Transverse colon (tissue), 4 donors: ENCODE measurements at regions not wholly inside any gene's neighbourhood (a gene's known extent, or its start where the extent isn't known, plus 50 kb on each side); places are given as distances from the start of the nearest gene placed in this dataset.

ENCODE experiments used
- DNase-seq: peaks from one replicate; pipeline ENCODE4 v3.0.0-alpha.2; 2019
- H3K27ac ChIP-seq, 4 donors: fragments of 200-600 bp; sonication (generic); 2 replicates each; pipeline ENCODE4 v1.5.1; 2016 to 2018; ENCODE audit warnings: inconsistent platforms in 4 of 4
- H3K27me3 ChIP-seq: fragments of 200-600 bp; sonication (generic); 2 replicates; pipeline ENCODE4 v1.5.1; 2017; ENCODE audit warnings: inconsistent platforms
- H3K36me3 ChIP-seq, 4 donors: fragments of 200-600 bp; sonication (generic); 2 replicates each; pipeline ENCODE4 v1.5.1; 2017 to 2019; ENCODE audit warnings: inconsistent platforms in 4 of 4
- H3K4me1 ChIP-seq, 4 donors: fragments of 200-600 bp; sonication (generic); 2 replicates each; pipeline ENCODE4 v1.5.1; 2017 to 2020; ENCODE audit warnings: inconsistent platforms in 4 of 4
- H3K4me3 ChIP-seq, 4 donors: fragments of 200-600 bp; sonication (generic); 1 replicate in 1 of 4; 2 replicates in 3 of 4; pipeline versions ENCODE4 v1.5.1 to v1.6.1; 2017 to 2019; ENCODE audit warnings: inconsistent platforms in 4 of 4
- H3K9me3 ChIP-seq, 2 donors: fragments of 200-600 bp; sonication (generic); 2 replicates each; pipeline ENCODE4 v1.5.1; 2017 to 2019; ENCODE audit warnings: inconsistent platforms in 2 of 2
- EP300 ChIP-seq: sonication (generic); formaldehyde crosslinking; IDR thresholded peaks from one replicate; pipeline ENCODE4 v1.6.1; 2017; ENCODE audit warnings: antibody characterized with exemption, low read depth
- POLR2A ChIP-seq: fragments of 450-650 bp; IDR thresholded peaks from one replicate; pipeline ENCODE4 v1.6.1; 2016; ENCODE audit warnings: antibody characterized with exemption, mild to moderate bottlenecking, moderate library complexity
- POLR2AphosphoS5 ChIP-seq, 3 donors: sonication (generic); formaldehyde crosslinking; IDR thresholded peaks; one replicate each; pipeline ENCODE4 v1.6.1; 2016; ENCODE audit warnings: antibody characterized with exemption in 3 of 3
- WGBS, 2 donors: methylation state at CpG; one replicate each; pipeline ENCODE4 v1.1.5; 2018; ENCODE audit warnings: low coverage in 1 of 2; 5-methylcytosine and 5-hydroxymethylcytosine counted together
- in situ Hi-C, 4 donors: fragments of 200-750 bp; cut with MboI; loops; one replicate each; pipeline versions ENCODE4 v1.15.0 to v1.15.1; 2017; ENCODE audit warnings: low sequenced_read_pairs in 3 of 4, low pct_ligation_motif_present in 1 of 4, low pct_unique_long_range_greater_than_20kb in 1 of 4
- intact Hi-C: fragments of 100-400 bp; cut with DNase I; formaldehyde crosslinking; loops from one replicate; pipeline ENCODE4 v1.15.1; 2023; ENCODE audit warnings: low total_unique reads
- TF ChIP-seq, protein P1 (sequence below), 5 experiments: fragments of 200-600 bp in 3 of 5; fragments of 450-650 bp in 2 of 5; sonication (generic) in 3 of 5; IDR thresholded peaks; 1 replicate in 2 of 5; 2 replicates in 3 of 5; pipeline ENCODE4 v1.5.1; 2016 to 2017; ENCODE audit warnings: antibody characterized with exemption in 5 of 5, inconsistent platforms in 3 of 5, mild to moderate bottlenecking in 2 of 5, moderate library complexity in 1 of 5

DNA sequence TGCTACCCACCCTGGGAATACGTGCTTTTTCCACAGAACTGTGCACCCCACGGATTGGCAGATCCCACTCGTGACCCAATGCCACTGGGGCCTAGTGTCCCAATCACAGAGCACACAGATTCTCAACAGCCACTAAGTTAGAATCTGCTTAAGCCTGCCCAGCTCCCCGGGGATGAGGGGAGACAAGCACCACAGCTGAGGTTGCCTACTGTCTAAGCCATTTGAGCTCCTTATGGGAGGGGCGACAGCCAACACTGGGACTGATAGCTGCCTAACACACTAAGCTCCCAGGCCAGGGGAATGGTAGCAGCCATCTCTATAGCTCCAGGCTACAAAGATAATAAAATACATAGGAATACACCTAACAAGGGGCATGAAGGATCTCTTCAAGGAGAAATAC lies 93.5 kb upstream of the GUCY1A1 start:
- in situ Hi-C loops (no loop called here), intact Hi-C loops (no loop called here)
- no peaks in the 10 kb centered on the region for H3K4me1 ChIP-seq
- H3K27ac ChIP-seq, result no peak overlapping the region
- H3K27me3 ChIP-seq, result no peaks in the 10 kb centered on the region
- no peak overlapping the region for H3K4me3 ChIP-seq
- no peaks in the 10 kb centered on the region for H3K36me3 ChIP-seq
- no peak for DNase-seq
- WGBS, 2 donors, result 78 to 100% methylated on average over 1 to 5 of the region's 5 CpGs
- no peak for TF ChIP-seq POLR2A
- TF ChIP-seq POLR2AphosphoS5 (IDR thresholded peaks at IDR 0.05), result no peak
- no peak for TF ChIP-seq EP300
- TF ChIP-seq, protein P1, sequence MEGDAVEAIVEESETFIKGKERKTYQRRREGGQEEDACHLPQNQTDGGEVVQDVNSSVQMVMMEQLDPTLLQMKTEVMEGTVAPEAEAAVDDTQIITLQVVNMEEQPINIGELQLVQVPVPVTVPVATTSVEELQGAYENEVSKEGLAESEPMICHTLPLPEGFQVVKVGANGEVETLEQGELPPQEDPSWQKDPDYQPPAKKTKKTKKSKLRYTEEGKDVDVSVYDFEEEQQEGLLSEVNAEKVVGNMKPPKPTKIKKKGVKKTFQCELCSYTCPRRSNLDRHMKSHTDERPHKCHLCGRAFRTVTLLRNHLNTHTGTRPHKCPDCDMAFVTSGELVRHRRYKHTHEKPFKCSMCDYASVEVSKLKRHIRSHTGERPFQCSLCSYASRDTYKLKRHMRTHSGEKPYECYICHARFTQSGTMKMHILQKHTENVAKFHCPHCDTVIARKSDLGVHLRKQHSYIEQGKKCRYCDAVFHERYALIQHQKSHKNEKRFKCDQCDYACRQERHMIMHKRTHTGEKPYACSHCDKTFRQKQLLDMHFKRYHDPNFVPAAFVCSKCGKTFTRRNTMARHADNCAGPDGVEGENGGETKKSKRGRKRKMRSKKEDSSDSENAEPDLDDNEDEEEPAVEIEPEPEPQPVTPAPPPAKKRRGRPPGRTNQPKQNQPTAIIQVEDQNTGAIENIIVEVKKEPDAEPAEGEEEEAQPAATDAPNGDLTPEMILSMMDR (IDR thresholded peaks at IDR 0.05), result no peak
- no peaks in the 10 kb centered on the region for H3K9me3 ChIP-seq

DNA sequence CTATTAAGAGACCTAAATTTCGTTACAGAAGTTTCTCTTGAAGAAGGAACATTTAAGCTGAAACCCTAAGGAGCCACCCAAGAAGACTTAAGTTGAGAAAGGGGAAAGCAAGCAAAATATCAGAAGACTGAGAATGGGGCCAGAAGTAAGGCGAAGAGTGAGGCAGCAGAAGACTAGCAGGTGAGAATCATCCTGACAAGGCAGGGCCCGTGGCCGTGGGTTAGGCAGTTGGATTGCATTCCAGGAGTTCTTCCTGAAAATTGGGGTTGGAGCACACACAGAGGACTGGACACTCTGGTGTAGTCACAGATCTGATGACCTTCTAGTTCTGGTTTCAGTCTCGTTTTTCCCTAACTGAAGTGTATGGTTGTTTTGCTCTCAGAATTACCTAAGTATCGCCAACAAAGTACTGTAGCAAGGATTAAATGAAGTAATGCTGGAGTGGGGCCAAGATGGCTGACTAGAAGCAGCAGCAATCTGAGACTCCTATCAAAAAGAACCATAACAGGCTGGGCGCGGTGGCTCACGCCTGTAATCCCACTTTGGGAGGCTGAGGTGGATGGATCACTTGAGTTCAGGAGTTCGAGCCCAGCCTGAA lies 94.4 kb upstream of the GUCY1A1 start:
- intact Hi-C loops, result no loop called here
- Histone ChIP-seq H3K4me3 (no peak overlapping the region), H3K4me1 (no peaks in the 10 kb centered on the region), H3K36me3 (no peaks in the 10 kb centered on the region), H3K27me3 (no peaks in the 10 kb centered on the region), H3K9me3 (no peaks in the 10 kb centered on the region), H3K27ac (no peak overlapping the region)
- WGBS, 2 donors, result 73 to 83% methylated on average over 5 to 10 of the region's 10 CpGs
- TF ChIP-seq POLR2AphosphoS5 (IDR thresholded peaks at IDR 0.05), result no peak
- no peak for TF ChIP-seq POLR2A
- no peak for TF ChIP-seq EP300
- TF ChIP-seq, protein P1 (IDR thresholded peaks at IDR 0.05), result no peak
- in situ Hi-C loops, result no loop called here
- DNase-seq, result no peak

DNA sequence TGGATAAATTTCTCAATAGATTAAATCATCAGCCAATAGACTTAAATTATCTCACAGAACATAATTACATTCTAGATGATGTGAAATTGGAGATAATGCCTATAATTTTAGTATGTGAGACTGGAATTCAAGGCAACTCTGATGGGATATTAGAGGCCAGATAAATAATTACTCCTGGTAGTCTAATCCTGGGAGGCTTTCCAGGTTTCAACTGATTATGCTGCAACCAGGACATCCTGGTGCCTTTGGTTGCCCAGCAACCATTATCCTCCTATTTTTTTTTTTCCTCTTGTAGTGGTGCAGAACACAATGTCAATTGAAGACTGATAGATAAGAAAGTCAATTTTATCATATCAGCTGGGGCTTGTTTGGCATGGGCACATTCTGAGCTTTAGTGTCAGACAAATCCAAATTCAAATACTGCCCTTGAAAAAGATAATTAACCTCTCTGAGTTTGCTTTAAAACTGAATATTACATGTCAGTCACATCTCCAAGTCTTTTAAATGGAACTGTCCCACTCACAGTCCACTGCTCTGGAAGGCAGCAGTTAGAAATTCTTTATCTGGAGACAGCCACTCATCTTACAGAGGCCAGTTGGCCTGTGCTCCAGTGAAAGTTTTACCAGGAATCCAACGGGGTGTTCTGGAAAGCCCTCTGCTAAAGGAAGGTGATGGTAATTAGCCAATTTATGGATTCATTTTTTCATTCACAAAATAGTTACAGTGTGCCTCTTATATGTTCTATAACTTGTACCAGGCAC lies 95.3 kb upstream of the GUCY1A1 start:
- H3K27me3 ChIP-seq, result no peaks in the 10 kb centered on the region
- H3K4me3 ChIP-seq, result no peak overlapping the region
- H3K36me3 ChIP-seq, result no peaks in the 10 kb centered on the region
- in situ Hi-C loops (no loop called here), intact Hi-C loops (no loop called here)
- no peak overlapping the region for H3K27ac ChIP-seq
- H3K4me1 ChIP-seq, result no peaks in the 10 kb centered on the region
- TF ChIP-seq POLR2AphosphoS5 (IDR thresholded peaks at IDR 0.05) (no peak), EP300 (no peak), POLR2A (no peak)
- TF ChIP-seq, protein P1 (IDR thresholded peaks at IDR 0.05), result no peak
- 50 to 61% methylated on average over 1 of the region's 1 CpG for WGBS, 2 donors
- H3K9me3 ChIP-seq, result no peaks in the 10 kb centered on the region
- no peak for DNase-seq

DNA sequence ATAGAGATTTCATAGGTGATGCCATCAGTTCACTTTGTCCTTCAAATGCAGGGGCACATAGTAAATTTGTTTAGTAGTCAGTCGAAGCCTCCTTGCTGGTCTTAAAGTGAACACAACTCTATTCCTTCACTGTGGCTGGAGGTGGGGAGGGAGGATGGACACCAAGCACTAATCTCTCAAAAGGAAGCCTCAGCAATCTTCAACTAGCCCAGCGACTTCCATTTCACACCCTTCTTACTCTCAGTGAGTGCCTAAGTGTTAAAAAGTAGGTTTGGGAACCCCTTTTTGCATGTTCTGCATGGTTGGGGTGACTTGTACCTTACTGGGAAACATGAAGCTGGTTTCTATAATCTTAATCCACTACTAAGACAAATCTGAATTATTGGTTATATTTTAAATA lies 96.0 kb upstream of the GUCY1A1 start:
- in situ Hi-C loops, result no loop called here

More for the DNA sequence above, 96.0 kb upstream of the GUCY1A1 start:
- no peaks in the 10 kb centered on the region for H3K9me3 ChIP-seq
- no peak overlapping the region for H3K27ac ChIP-seq
- no peak overlapping the region for H3K4me3 ChIP-seq
- H3K4me1 ChIP-seq, result no peaks in the 10 kb centered on the region
- DNase-seq, result no peak
- intact Hi-C loops, result no loop called here
- TF ChIP-seq POLR2AphosphoS5 (IDR thresholded peaks at IDR 0.05), result no peak
- no peak for TF ChIP-seq EP300
- TF ChIP-seq POLR2A, result no peak
- H3K36me3 ChIP-seq, result no peaks in the 10 kb centered on the region
- WGBS, 2 donors, result 73% methylated on average over 2 of the region's 2 CpGs; no CpG with 5 or more reads in 1 of the 2 donors
- H3K27me3 ChIP-seq, result no peaks in the 10 kb centered on the region
